ENCODE measurements at regions not wholly inside any gene's neighbourhood (a gene's known extent, or its start where the extent isn't known, plus 50 kb on each side); places are given as distances from the start of the nearest gene placed in this dataset.

DNA sequence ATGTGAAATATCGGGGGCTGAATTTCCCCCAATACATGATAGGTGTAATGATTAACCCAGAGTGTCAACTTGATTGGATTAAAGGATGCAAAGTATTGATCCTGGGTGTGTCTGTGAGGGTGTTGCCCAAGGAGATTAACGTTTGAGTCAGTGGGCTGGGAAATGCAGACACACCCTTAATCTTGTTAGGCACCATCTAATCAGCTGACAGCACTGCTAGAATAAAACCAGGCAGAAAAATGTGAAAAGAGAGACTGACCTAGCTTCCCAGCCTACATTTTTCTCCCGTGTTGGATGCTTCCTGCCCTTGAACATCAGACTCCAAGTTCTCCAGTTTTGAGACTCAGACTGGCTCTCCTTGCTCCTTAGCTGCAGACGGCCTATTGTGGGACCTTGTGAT lies 247.8 kb downstream of the OTOL1 start:
- no peak for DNase-seq (ENCODE audit: low spot score, unreplicated experiment)
- no peaks in the 10 kb centered on the region for H3K4me1 Mint-ChIP-seq (ENCODE audit: low read depth)
- H3K36me3 Mint-ChIP-seq (ENCODE audit: insufficient read depth), result no peaks in the 10 kb centered on the region
- H3K9me3 Mint-ChIP-seq (ENCODE audit: low read depth), result peaks cover 3% of the 10 kb centered on the region
- TF ChIP-seq, protein P1, sequence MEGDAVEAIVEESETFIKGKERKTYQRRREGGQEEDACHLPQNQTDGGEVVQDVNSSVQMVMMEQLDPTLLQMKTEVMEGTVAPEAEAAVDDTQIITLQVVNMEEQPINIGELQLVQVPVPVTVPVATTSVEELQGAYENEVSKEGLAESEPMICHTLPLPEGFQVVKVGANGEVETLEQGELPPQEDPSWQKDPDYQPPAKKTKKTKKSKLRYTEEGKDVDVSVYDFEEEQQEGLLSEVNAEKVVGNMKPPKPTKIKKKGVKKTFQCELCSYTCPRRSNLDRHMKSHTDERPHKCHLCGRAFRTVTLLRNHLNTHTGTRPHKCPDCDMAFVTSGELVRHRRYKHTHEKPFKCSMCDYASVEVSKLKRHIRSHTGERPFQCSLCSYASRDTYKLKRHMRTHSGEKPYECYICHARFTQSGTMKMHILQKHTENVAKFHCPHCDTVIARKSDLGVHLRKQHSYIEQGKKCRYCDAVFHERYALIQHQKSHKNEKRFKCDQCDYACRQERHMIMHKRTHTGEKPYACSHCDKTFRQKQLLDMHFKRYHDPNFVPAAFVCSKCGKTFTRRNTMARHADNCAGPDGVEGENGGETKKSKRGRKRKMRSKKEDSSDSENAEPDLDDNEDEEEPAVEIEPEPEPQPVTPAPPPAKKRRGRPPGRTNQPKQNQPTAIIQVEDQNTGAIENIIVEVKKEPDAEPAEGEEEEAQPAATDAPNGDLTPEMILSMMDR (IDR thresholded peaks at IDR 0.05; ENCODE audit: unreplicated experiment), result no peak
- no peak overlapping the region for H3K27ac Mint-ChIP-seq
- H3K4me3 Mint-ChIP-seq (ENCODE audit: low read depth), result no peak overlapping the region
- no peaks in the 10 kb centered on the region for H3K27me3 Mint-ChIP-seq

DNA sequence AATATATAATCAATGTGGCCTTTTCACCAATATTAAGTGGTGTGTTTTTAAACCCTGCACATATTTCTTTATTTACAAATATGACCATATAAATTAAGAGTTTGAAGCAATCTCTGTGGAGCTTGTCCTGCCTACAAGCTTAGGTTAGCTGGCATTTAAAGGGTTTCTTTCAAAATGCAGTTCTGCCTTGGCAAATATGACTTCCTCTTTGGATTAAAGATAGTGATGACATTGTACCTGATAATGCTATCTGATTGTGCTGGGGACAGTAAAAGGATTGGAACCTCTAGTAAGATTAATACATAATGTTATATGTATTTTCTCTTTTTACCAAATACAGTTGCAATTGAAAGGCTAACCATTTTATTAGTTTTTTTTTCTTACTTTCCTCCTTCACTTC lies 249.1 kb downstream of the OTOL1 start:
- Mint-ChIP-seq H3K36me3 (ENCODE audit: insufficient read depth) (no peaks in the 10 kb centered on the region), H3K4me1 (ENCODE audit: low read depth) (no peaks in the 10 kb centered on the region), H3K4me3 (ENCODE audit: low read depth) (no peak overlapping the region), H3K27ac (no peak overlapping the region), H3K27me3 (no peaks in the 10 kb centered on the region), H3K9me3 (ENCODE audit: low read depth) (peaks cover 3% of the 10 kb centered on the region)
- DNase-seq (ENCODE audit: low spot score, unreplicated experiment), result no peak
- TF ChIP-seq, protein P1 (IDR thresholded peaks at IDR 0.05; ENCODE audit: unreplicated experiment), result no peak

DNA sequence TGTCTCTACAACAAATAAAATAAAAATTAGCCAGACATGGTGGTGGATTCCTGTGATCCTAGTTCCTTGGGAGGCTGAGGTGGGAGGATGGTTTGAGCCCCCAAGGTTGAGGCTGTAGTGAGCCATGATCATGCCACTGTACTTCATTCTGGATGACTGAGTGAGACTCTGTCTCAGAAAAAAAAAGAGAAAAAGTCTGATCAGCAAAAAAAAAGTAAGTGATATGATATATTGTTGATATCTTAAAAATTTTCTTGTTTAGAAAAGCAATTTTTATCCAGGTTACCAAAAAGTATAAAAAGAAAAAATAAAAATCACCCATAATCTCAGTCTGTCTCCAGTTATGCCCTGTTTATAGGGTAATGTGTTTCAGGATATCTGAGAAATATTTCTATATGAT lies 251.4 kb downstream of the OTOL1 start:
- Mint-ChIP-seq H3K27ac (no peak overlapping the region), H3K9me3 (ENCODE audit: low read depth) (peaks cover 3% of the 10 kb centered on the region), H3K36me3 (ENCODE audit: insufficient read depth) (no peaks in the 10 kb centered on the region), H3K4me3 (ENCODE audit: low read depth) (no peak overlapping the region), H3K4me1 (ENCODE audit: low read depth) (no peaks in the 10 kb centered on the region), H3K27me3 (no peaks in the 10 kb centered on the region)
- DNase-seq (ENCODE audit: low spot score, unreplicated experiment), result no peak
- TF ChIP-seq, protein P1 (IDR thresholded peaks at IDR 0.05; ENCODE audit: unreplicated experiment), result no peak

DNA sequence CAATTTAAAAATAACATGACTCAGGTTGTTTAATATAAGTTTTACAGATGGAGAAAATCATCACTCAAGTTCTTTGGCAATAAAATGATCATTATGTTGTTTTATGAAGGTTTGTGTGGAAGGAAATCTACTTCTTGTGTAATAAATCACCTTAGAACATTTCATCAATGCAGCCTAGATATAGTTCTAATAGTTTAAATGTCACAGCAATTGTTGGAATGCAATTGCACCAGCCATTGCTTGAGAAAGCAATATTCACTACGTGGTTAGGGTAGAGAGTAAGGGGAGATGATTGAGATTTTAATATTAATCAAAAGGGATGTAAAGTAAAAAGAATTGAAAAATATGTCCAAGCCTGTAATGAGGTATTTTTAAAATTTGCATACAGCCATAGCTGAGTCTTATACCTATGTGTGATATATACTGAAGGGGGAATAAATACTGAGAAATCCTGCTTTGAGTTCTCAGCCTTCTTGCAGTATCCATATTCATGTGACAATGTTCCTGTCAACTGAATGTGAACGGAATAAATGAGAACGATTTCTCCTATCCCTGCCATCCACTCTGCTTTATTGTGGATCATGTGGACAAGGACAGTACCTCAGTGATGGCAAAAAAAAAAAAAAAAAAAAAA lies 257.9 kb downstream of the OTOL1 start:
- Mint-ChIP-seq H3K27me3 (no peaks in the 10 kb centered on the region), H3K4me3 (ENCODE audit: low read depth) (no peak overlapping the region), H3K27ac (no peak overlapping the region), H3K9me3 (ENCODE audit: low read depth) (no peaks in the 10 kb centered on the region), H3K36me3 (ENCODE audit: insufficient read depth) (no peaks in the 10 kb centered on the region), H3K4me1 (ENCODE audit: low read depth) (no peaks in the 10 kb centered on the region)
- TF ChIP-seq, protein P1 (IDR thresholded peaks at IDR 0.05; ENCODE audit: unreplicated experiment), result no peak
- no peak for DNase-seq (ENCODE audit: low spot score, unreplicated experiment)

DNA sequence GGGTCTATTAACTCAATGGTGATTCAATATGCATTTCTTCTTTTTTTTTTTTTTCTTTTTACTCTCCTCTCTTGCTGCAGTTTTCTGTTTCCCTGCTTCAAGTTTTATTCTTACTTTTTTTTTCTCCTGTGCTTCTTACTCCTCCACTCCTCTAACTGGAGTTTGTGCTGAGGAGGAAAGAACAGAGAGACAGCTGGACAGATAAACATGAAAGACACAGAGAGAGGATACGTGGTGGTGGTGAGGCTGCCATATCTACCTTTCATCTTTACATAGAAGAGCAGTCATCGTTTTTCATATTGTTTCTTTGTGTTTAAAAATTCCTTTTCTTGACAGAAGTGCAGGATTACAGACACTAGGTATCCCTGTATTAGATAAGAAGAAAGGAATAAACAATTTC lies 262.8 kb downstream of the OTOL1 start:
- Mint-ChIP-seq H3K27me3 (no peaks in the 10 kb centered on the region), H3K4me3 (ENCODE audit: low read depth) (no peak overlapping the region), H3K27ac (no peak overlapping the region), H3K4me1 (ENCODE audit: low read depth) (no peaks in the 10 kb centered on the region), H3K9me3 (ENCODE audit: low read depth) (no peaks in the 10 kb centered on the region), H3K36me3 (ENCODE audit: insufficient read depth) (no peaks in the 10 kb centered on the region)
- DNase-seq (ENCODE audit: low spot score, unreplicated experiment), result no peak
- TF ChIP-seq, protein P1 (IDR thresholded peaks at IDR 0.05; ENCODE audit: unreplicated experiment), result no peak

All from progenitor cell of endocrine pancreas (in vitro differentiated cells).